Bronchial epithelial cell (primary cell): ENCODE measurements at regions not wholly inside any gene's neighbourhood (a gene's known extent, or its start where the extent isn't known, plus 50 kb on each side); places are given as distances from the start of the nearest gene placed in this dataset.
A peak's percentile ranks its signal among the peaks of the same experiment; 100 is the strongest.

Experiments used
- DNase-seq: peaks from one replicate; pipeline ENCODE4 v3.0.0-alpha.2; 2010; ENCODE audit warnings: low read depth
- FAIRE-seq: peaks from 2 replicates; lab custom pipeline; 2011; peaks lifted over from hg19 to GRCh38; lab: Jason Lieb, UNC
- H3K27me3 ChIP-seq: 2 replicates; pipeline ENCODE4 v1.5.1; 2011; ENCODE audit warnings: low read length; ENCODE audit not compliant: control insufficient read depth, insufficient read depth
- H3K36me3 ChIP-seq: 2 replicates; pipeline ENCODE4 v1.5.1; 2011; ENCODE audit warnings: low read length; ENCODE audit not compliant: control insufficient read depth, insufficient read depth
- H3K4me3 ChIP-seq: 2 replicates; pipeline ENCODE4 v1.5.1; 2011; ENCODE audit warnings: mild to moderate bottlenecking, low read depth, low read length, control low read depth
- CTCF ChIP-seq: IDR thresholded peaks from 2 replicates; pipeline ENCODE4 v1.5.1; 2011; ENCODE audit warnings: mild to moderate bottlenecking, moderate library complexity, low read length, control low read depth, inconsistent platforms; ENCODE audit not compliant: insufficient read depth, severe bottlenecking

- DNase-seq (no peak), FAIRE-seq (peak; percentile 75)
- H3K36me3 ChIP-seq = no peaks in the 10 kb centered on the region
- no peaks in the 10 kb centered on the region for H3K27me3 ChIP-seq
- H3K4me3 ChIP-seq = no peak overlapping the region
- TF ChIP-seq CTCF = no peak
These were observed 236.8 kb downstream of the EPHA4 start for GRCh38 chr2:221335219-221335752.

- TF ChIP-seq CTCF = no peak
- no peak for FAIRE-seq
- H3K27me3 ChIP-seq = no peaks in the 10 kb centered on the region
- H3K36me3 ChIP-seq = no peaks in the 10 kb centered on the region
- no peak for DNase-seq
- H3K4me3 ChIP-seq = no peak overlapping the region
These were observed 235.1 kb downstream of the EPHA4 start for GRCh38 chr2:221336967-221337366.

GRCh38 chr2:221337957-221338685 is 234.0 kb downstream of the EPHA4 start:
- H3K27me3 ChIP-seq = no peaks in the 10 kb centered on the region

GRCh38 chr2:221342388-221342787 is 229.7 kb downstream of the EPHA4 start:
- DNase-seq = no peak
- Histone ChIP-seq H3K4me3 (no peak overlapping the region), H3K36me3 (no peaks in the 10 kb centered on the region), H3K27me3 (no peaks in the 10 kb centered on the region)
- no peak for TF ChIP-seq CTCF
- no peak for FAIRE-seq

More at GRCh38 chr2:221337957-221338685, 234.0 kb downstream of the EPHA4 start:
- FAIRE-seq (no peak), DNase-seq (no peak)
- Histone ChIP-seq H3K4me3 (no peak overlapping the region), H3K36me3 (no peaks in the 10 kb centered on the region)
- TF ChIP-seq CTCF = no peak

GRCh38 chr2:221343524-221343923 is 228.6 kb downstream of the EPHA4 start:
- no peak for FAIRE-seq
- no peak for TF ChIP-seq CTCF
- Histone ChIP-seq H3K27me3 (no peaks in the 10 kb centered on the region), H3K4me3 (no peak overlapping the region), H3K36me3 (no peaks in the 10 kb centered on the region)
- no peak for DNase-seq
